ENCODE measurements at regions not wholly inside any gene's neighbourhood (a gene's known extent, or its start where the extent isn't known, plus 50 kb on each side); places are given as distances from the start of the nearest gene placed in this dataset.
A peak's percentile ranks its signal among the peaks of the same experiment; 100 is the strongest.
"Not testable (repeated sequence)": the region's sequence is repeated elsewhere in the genome, so short reads cannot be mapped to it uniquely, and the experiment has no call there.

- not testable (repeated sequence) for DNase-seq (ENCODE audit: low read depth in 2 of 2, low spot score in 1 of 2)
Measured at GRCh38 chr16:29578898-29579297, 72.7 kb upstream of the NPIPB12 start.

- not testable (repeated sequence) for DNase-seq (ENCODE audit: low read depth in 2 of 2, low spot score in 1 of 2)
Measured at GRCh38 chr16:29581764-29582163, 75.6 kb upstream of the NPIPB12 start.

- DNase-seq (ENCODE audit: low read depth in 2 of 2, low spot score in 1 of 2), result not testable (repeated sequence)
Measured at GRCh38 chr16:29591919-29592318, 71.1 kb upstream of the SPN start.

- DNase-seq (ENCODE audit: low read depth in 2 of 2, low spot score in 1 of 2), result peak in 1 of 2 donors; percentile 37
Measured at GRCh38 chr16:29594269-29594925, 68.7 kb upstream of the SPN start.

GRCh38 chr16:29594926-29595838 is 67.9 kb upstream of the SPN start:
- peak; percentile 70 to 80 for DNase-seq (ENCODE audit: low read depth in 2 of 2, low spot score in 1 of 2)

- not testable (repeated sequence) for DNase-seq (ENCODE audit: low read depth in 2 of 2, low spot score in 1 of 2)
Measured at GRCh38 chr16:29597030-29597429, 66.0 kb upstream of the SPN start.

- DNase-seq (ENCODE audit: low read depth in 2 of 2, low spot score in 1 of 2), result peak in 1 of 2 donors; percentile 29
Measured at GRCh38 chr16:29600111-29601000, 62.7 kb upstream of the SPN start.

- DNase-seq (ENCODE audit: low read depth in 2 of 2, low spot score in 1 of 2), result not testable (repeated sequence)
Measured at GRCh38 chr16:29602247-29602625, 60.8 kb upstream of the SPN start.

- not testable (repeated sequence) for DNase-seq (ENCODE audit: low read depth in 2 of 2, low spot score in 1 of 2)
Measured at GRCh38 chr16:29602683-29603088, 60.4 kb upstream of the SPN start.

- not testable (repeated sequence) for DNase-seq (ENCODE audit: low read depth in 2 of 2, low spot score in 1 of 2)
Measured at GRCh38 chr16:29604631-29605549, 58.2 kb upstream of the SPN start.

GRCh38 chr16:29605593-29606205 is 57.3 kb upstream of the SPN start:
- not testable (repeated sequence) for DNase-seq (ENCODE audit: low read depth in 2 of 2, low spot score in 1 of 2)

- not testable (repeated sequence) for DNase-seq (ENCODE audit: low read depth in 2 of 2, low spot score in 1 of 2)
Measured at GRCh38 chr16:29606669-29607427, 56.2 kb upstream of the SPN start.

- DNase-seq (ENCODE audit: low read depth in 2 of 2, low spot score in 1 of 2), result not testable (repeated sequence)
Measured at GRCh38 chr16:29607428-29607823, 55.6 kb upstream of the SPN start.

- DNase-seq (ENCODE audit: low read depth in 2 of 2, low spot score in 1 of 2), result not testable (repeated sequence)
Measured at GRCh38 chr16:29612381-29613306, 50.4 kb upstream of the SPN start.
